ENCODE measurements at regions not wholly inside any gene's neighbourhood (a gene's known extent, or its start where the extent isn't known, plus 50 kb on each side); places are given as distances from the start of the nearest gene placed in this dataset.
"Not testable (repeated sequence)": the region's sequence is repeated elsewhere in the genome, so short reads cannot be mapped to it uniquely, and the experiment has no call there.

- DNase-seq (ENCODE audit: low spot score), result no peak
Observed at GRCh38 chr17:68780596-68780995, 174.6 kb downstream of the ABCA8 start.

- DNase-seq (ENCODE audit: low spot score), result no peak
Observed at GRCh38 chr17:68778726-68779125, 176.5 kb downstream of the ABCA8 start.

- no peak for DNase-seq (ENCODE audit: low spot score)
Observed at GRCh38 chr17:68777856-68778694, 176.9 kb upstream of the FAM20A start.

DNA sequence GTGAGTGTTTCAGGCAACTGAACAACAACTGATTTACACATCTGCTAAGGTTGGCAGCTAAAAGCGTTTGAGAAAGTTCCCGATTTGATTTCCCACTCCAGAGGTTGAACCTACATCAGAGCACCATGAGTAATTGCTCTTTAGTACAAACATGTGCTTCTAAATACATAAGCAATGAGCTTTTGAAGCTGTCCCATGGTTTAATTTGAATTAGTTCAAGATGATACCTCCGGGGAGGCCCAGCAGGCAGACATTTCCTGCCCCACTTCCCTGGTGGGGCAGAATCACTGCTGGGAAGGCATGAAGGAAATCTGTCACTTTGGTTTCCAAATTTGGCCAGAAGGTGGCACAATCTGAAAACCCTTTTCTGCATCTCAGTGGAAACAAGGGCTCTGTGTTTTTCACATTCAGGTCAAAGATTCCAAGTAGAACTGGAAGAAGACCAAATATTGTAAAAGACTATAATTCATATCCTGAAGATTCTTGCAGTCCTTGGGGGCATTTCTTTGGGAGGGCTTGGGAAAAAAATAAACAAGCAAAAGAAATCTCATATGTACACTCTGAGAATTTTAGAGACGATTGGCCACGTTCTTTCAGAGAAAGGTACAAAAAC lies 176.2 kb upstream of the FAM20A start:
- DNase-seq (ENCODE audit: low spot score), result peak; percentile 53

DNA sequence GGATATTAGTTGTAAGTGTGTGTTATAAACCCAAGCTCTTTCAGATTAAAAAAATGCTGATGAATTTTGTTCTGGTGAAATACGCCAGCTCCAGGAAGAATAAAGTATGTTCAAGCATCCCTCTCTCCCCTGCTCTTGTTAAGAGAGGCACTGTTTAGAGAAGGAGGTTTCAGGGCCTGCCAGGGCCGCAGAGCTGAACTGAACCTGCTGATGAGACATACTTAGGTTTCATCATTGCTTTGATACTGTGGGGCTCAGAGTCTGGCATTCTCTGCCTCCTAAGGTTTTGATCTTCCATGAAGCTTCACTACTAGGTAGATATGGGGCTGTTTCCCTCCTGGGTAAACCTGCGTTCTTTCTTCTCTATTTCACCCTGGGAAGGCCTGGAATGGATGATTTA lies 175.3 kb upstream of the FAM20A start:
- no peak for DNase-seq (ENCODE audit: low spot score)

- no peak for DNase-seq (ENCODE audit: low spot score)
Observed at GRCh38 chr17:68775969-68776368, 174.8 kb upstream of the FAM20A start.

GRCh38 chr17:68775318-68775717 lies 174.2 kb upstream of the FAM20A start:
- DNase-seq (ENCODE audit: low spot score), result no peak

DNA sequence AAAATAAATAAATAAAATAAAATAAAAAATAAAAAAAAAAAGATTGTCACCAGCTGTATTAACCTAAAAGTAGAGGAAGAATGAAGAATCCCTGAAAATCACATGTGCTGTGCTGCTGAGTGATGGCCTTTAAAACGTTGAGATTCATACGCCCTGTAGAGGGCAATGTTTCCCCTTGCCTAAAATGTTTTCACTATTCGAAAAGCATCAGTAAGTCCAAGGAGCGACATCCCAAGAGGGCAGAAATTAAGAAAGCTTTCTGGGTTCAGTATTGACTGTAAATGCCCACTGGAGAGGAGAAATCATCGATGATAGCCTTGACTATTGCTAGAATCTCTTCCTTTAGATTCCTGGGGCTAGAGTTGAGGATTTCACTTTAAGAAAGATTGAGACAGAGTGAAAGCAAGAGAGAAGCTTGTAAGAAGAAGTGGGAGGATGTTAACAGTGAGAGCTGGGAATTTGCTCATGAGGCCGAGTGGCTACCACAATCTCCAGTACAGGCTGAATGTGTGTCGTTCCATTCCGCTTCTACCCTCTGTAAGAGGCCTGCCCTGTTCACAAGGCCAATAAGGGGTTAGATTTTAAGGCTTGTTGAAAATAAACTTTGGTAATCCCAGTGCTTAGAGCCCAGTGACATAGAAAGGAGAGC lies 170.8 kb upstream of the FAM20A start:
- peak; percentile 30 for DNase-seq (ENCODE audit: low spot score)

DNA sequence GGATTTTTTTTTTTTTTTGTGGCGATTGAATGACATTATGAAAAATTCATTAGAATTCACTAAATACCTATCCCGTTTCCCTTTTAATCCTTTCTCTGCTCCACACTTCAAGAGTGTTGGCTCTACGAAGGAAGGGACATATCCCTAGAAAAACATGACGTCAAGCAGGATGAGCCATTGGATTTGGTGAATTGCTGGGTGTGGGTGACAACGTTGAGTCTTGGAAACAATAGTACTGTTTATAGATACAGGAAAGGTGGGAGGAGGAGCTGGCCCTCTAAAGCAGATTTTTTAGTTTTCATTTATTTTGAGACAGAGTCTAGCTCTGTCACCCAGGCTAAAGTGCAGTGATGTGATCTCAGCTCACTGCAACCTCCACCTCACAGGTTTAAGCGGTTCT lies 167.6 kb upstream of the FAM20A start:
- DNase-seq (ENCODE audit: low spot score), result no peak

DNA sequence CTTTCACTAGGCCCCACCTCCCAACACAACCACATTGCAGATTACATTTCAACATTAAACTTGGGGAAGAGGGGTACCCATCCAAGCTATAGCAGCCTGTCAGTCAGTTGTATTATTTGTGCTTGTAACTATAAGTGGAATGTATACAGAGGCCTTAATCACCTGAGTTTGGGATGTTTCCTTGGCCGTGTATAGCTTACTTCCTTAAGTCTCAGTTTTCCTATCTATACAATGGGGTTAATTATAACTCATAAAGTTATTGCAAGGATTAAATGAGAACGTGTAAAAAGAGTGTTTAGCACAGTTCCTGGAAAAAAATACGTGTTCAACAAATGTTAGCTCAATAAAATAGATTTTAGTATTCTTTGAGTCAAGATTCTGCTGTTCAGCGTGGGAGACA lies 165.5 kb upstream of the FAM20A start:
- no peak for DNase-seq (ENCODE audit: low spot score)

- no peak for DNase-seq (ENCODE audit: low spot score)
Observed at GRCh38 chr17:68763562-68763961, 162.4 kb upstream of the FAM20A start.

GRCh38 chr17:68762911-68763310 lies 161.7 kb upstream of the FAM20A start:
- DNase-seq (ENCODE audit: low spot score), result no peak

- no peak for DNase-seq (ENCODE audit: low spot score)
Observed at GRCh38 chr17:68760141-68760475, 158.9 kb upstream of the FAM20A start.

GRCh38 chr17:68759343-68760140 lies 158.4 kb upstream of the FAM20A start:
- peak; percentile 90 for DNase-seq (ENCODE audit: low spot score)

GRCh38 chr17:68759002-68759342 lies 157.8 kb upstream of the FAM20A start:
- DNase-seq (ENCODE audit: low spot score), result no peak

DNA sequence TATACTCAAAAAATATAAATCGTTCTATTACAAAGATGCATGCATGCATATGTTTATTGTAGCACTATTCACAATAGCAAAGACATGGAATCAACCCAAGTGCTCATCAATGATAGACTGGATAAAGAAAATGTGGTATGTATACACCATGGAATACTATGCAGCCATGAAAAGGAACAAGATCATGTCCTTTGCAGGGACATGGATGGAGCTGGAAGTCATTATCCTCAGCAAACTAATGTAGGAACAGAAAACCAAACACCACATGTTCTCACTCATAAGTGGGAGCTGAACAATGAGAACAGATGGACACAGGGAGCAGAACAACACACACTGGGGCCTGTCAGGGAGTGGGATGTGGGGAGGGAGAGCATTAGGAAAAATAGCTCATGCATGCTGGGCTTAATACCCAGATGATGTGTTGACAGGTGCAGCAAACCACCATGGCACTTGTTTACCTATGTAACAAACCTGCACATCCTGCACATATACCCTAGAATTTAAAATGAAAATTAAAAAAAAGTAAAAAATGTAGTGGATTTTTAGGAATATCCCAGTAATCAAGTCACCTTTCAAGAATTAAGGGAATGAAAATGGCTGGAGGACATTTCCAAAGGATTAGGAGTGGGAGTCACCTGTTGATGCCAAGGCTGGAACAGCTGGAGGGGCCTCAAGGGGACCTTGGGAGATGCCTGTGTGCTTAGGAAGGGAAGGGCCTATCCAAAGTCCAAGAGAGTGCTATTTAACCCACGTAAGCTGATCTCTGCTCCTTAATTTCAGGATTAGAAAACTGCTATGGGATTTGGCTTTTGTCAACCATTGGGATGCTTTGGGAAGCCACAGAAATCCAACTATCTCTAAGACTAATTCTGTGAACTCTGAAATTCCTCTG lies 156.9 kb upstream of the FAM20A start:
- not testable (repeated sequence) for DNase-seq (ENCODE audit: low spot score)

GRCh38 chr17:68753985-68754769 lies 153.0 kb upstream of the FAM20A start:
- no peak for DNase-seq (ENCODE audit: low spot score)

GRCh38 chr17:68750208-68750562 lies 149.0 kb upstream of the FAM20A start:
- DNase-seq (ENCODE audit: low spot score), result no peak

- no peak for DNase-seq (ENCODE audit: low spot score)
Observed at GRCh38 chr17:68749349-68750207, 148.4 kb upstream of the FAM20A start.

- no peak for DNase-seq (ENCODE audit: low spot score)
Observed at GRCh38 chr17:68748381-68748780, 147.2 kb upstream of the FAM20A start.
